Lower leg skin (tissue), 4 donors: ENCODE measurements at regions not wholly inside any gene's neighbourhood (a gene's known extent, or its start where the extent isn't known, plus 50 kb on each side); places are given as distances from the start of the nearest gene placed in this dataset.

Experiments used
- DNase-seq, 2 donors: peaks; one replicate each; pipeline ENCODE4 v3.0.0-alpha.2; 2019; ENCODE audit warnings: low spot score in 2 of 2
- H3K4me3 ChIP-seq: fragments of 200-600 bp; sonication (generic); 2 replicates; pipeline ENCODE4 v1.5.1; 2017; ENCODE audit warnings: mild to moderate bottlenecking, low read depth; ENCODE audit not compliant: poor library complexity, severe bottlenecking
- POLR2A ChIP-seq, 2 donors: fragments of 450-650 bp; IDR thresholded peaks; one replicate each; pipeline ENCODE4 v1.6.1; 2016 to 2017; ENCODE audit warnings: antibody characterized with exemption in 2 of 2, mild to moderate bottlenecking in 1 of 2, moderate library complexity in 1 of 2
- WGBS, 2 donors: methylation state at CpG; one replicate each; pipeline ENCODE4 v1.1.5; 2018; 5-methylcytosine and 5-hydroxymethylcytosine counted together
- intact Hi-C: fragments of 100-400 bp; cut with DNase I; formaldehyde crosslinking; loops from one replicate; pipeline ENCODE4 v1.15.0; 2023; ENCODE audit warnings: low total_unique reads
- TF ChIP-seq, protein P1 (sequence below), 3 donors: fragments of 450-650 bp; IDR thresholded peaks; one replicate each; pipeline ENCODE4 v1.5.1; 2016; ENCODE audit warnings: antibody characterized with exemption in 3 of 3, mild to moderate bottlenecking in 3 of 3, moderate library complexity in 2 of 3

DNA sequence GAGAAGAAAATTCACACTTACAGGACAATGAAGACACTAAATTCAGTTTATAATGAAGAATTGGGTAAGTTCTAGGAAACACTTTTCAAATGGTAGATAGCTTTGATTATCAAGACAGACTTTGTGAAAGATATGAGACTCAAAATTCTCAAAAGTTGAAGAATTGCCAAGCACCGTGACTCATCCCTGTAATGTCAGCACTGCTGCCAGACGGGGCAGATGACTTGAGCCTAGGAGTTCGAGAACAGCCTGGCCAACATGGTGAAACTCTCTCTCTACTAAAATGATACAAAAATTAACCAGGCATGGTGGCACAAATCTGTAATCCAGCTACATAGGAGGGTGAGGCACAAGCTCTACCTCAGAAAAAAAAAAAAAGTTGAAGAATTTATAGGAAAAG lies 1820.1 kb upstream of the LRRTM1 start:
- 37 to 39% methylated on average over 3 of the region's 3 CpGs for WGBS, 2 donors
- no peak for DNase-seq
- intact Hi-C loops: no loop called here
- no peak overlapping the region for H3K4me3 ChIP-seq
- TF ChIP-seq, protein P1, sequence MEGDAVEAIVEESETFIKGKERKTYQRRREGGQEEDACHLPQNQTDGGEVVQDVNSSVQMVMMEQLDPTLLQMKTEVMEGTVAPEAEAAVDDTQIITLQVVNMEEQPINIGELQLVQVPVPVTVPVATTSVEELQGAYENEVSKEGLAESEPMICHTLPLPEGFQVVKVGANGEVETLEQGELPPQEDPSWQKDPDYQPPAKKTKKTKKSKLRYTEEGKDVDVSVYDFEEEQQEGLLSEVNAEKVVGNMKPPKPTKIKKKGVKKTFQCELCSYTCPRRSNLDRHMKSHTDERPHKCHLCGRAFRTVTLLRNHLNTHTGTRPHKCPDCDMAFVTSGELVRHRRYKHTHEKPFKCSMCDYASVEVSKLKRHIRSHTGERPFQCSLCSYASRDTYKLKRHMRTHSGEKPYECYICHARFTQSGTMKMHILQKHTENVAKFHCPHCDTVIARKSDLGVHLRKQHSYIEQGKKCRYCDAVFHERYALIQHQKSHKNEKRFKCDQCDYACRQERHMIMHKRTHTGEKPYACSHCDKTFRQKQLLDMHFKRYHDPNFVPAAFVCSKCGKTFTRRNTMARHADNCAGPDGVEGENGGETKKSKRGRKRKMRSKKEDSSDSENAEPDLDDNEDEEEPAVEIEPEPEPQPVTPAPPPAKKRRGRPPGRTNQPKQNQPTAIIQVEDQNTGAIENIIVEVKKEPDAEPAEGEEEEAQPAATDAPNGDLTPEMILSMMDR (IDR thresholded peaks at IDR 0.05): no peak
- no peak for TF ChIP-seq POLR2A (IDR thresholded peaks at IDR 0.05)

DNA sequence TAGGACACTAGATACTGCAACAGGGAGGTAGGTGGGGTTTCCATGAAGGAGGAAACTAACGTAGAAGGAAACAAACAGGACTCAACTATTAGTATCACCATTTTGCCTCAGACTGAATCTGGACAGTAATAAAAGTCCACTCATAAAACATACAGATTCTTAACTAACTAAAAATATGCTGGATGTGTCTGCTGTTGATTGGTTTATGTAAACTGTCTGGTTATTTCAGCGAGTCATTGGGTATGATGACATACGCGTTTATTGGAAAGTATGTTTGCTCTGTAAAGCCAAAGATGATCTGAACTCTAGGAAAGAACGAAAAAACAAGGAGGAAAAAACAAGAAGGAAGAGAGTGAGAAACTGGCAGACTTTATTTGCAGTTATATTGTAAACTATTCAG lies 1816.1 kb upstream of the LRRTM1 start:
- no peak for TF ChIP-seq POLR2A (IDR thresholded peaks at IDR 0.05)
- TF ChIP-seq, protein P1 (IDR thresholded peaks at IDR 0.05): no peak
- H3K4me3 ChIP-seq: no peak overlapping the region
- 82 to 83% methylated on average over 5 of the region's 5 CpGs for WGBS, 2 donors
- DNase-seq: no peak
- intact Hi-C loops: no loop called here

GRCh38 chr2:82120115-82120514 lies 1815.6 kb upstream of the LRRTM1 start:
- no peak for DNase-seq
- no peak for TF ChIP-seq POLR2A (IDR thresholded peaks at IDR 0.05)
- TF ChIP-seq, protein P1 (IDR thresholded peaks at IDR 0.05): no peak
- H3K4me3 ChIP-seq: no peak overlapping the region
- intact Hi-C loops: no loop called here
- WGBS, 2 donors: 74 to 75% methylated on average over 2 of the region's 2 CpGs

DNA sequence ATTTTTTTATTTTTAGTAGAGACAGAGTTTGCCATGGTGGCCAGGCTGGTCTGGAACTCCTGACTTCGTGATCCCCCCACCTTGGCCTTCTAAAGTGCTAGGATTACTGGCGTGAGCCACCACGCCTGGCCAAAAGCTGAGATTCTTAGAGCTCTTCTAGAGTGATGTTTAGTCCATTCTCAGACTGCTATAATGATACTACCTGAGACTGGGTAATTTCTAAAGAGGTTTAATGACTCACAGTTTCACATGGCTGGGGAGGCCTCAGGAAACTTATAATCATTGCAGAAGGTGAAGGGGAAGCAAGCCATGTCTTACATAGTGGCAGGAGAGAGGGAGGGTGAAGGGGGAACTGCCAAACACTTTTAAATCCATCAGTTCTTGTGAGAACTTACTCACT lies 1804.9 kb upstream of the LRRTM1 start:
- 83 to 86% methylated on average over 3 of the region's 3 CpGs for WGBS, 2 donors
- intact Hi-C loops: no loop called here
- DNase-seq: no peak
- H3K4me3 ChIP-seq: no peak overlapping the region
- TF ChIP-seq POLR2A (IDR thresholded peaks at IDR 0.05): no peak
- TF ChIP-seq, protein P1 (IDR thresholded peaks at IDR 0.05): no peak

DNA sequence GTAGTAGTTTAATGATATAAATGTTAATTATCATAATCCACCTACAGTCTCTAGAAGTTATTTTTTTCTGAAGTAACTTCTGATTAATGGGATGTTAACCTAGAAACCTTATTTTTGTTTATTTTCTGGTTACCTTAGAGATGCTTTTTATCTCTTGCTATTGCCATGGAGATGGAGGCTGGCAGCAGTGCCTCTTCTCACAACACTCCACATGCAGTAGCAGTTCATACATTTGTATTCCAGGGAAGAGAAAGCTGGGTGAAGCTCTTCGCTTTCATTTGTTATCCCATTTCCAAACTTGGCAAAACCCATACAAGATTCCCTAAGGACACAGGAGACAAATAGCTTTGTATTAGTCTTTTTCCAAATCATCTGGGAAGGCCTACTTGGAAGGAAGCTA lies 1794.1 kb upstream of the LRRTM1 start:
- 33 to 45% methylated on average over 1 of the region's 1 CpG for WGBS, 2 donors
- DNase-seq: no peak
- no peak overlapping the region for H3K4me3 ChIP-seq
- TF ChIP-seq, protein P1 (IDR thresholded peaks at IDR 0.05): no peak
- no peak for TF ChIP-seq POLR2A (IDR thresholded peaks at IDR 0.05)
- intact Hi-C loops: no loop called here

DNA sequence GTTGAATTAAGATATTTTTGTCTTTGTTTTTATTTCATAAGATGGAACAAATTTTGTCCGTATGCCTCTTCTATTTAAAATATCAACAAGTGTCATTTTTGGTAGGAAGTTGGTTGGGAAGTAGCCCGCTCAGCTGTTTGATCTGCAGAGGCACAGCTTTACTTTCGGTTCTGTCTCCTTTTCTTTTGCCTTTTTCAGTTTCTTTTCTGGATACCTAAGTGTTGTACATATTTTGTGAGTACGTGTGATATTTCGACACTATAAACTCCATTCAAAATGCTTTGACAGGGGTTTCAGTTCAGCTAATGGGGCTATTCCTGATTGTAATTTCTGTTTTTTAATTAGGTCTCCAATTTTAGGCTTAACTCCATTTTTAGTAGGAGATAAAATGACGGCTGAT lies 1785.0 kb upstream of the LRRTM1 start:
- DNase-seq: no peak
- TF ChIP-seq, protein P1 (IDR thresholded peaks at IDR 0.05): no peak
- no peak for TF ChIP-seq POLR2A (IDR thresholded peaks at IDR 0.05)
- WGBS, 2 donors: 68 to 71% methylated on average over 6 of the region's 6 CpGs
- intact Hi-C loops: no loop called here
- H3K4me3 ChIP-seq: no peak overlapping the region
